Middle frontal gyrus (tissue), 1 donor: ENCODE measurements at regions not wholly inside any gene's neighbourhood (a gene's known extent, or its start where the extent isn't known, plus 50 kb on each side); places are given as distances from the start of the nearest gene placed in this dataset.
"Not testable (repeated sequence)": the region's sequence is repeated elsewhere in the genome, so short reads cannot be mapped to it uniquely, and the experiment has no call there.

Experiments
- DNase-seq: peaks from one replicate; pipeline ENCODE4 v3.0.0-alpha.2; 2015; ENCODE audit warnings: low spot score; ENCODE audit errors: extremely low spot score

DNA sequence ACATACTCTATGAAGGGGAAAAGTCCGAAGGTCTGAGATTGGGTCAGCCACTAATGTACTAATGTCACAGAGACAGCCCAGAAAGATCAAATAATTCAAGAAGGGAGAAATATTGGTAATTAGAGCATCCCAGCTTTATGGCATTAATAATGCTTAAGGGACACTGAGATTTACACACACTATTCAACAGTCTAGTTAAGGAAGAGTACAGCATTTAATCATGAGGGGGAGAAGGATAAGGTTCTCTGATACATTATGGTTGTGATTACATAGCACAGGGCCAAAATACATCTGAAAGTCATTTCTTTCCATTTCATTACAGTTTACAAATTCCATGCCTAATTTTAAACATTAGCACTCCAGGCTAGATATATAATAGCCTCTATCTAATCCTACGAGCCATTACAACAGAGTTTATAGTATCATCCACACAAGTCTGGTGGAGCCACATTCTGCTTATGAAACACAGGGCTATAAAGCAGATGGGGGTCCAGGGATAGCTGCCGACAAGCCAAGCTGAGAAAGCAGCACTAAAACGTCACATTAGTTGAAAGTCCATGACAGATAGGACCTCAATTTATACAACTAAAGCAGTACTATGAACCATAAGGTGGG, 108.0 kb upstream of the GRIA3 start:
- DNase-seq = no peak

DNA sequence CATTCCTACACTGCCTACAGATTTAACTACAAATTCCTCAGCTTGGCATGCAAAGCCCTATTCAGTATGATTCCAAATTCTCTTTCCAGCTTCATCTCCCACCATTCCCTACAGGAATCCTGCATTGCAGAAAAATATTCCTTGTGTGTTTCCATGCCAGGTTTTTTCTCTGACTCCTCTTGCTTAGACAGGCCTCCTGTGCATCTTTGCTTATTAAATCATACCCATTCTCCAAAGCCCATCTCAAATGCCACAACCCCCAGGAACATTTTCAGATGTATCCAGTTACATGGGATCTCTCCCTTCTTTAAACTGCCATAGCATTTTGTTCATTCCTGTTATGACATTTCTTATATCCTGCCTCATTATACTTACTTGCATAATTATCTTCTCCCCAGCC, 106.4 kb upstream of the GRIA3 start:
- no peak for DNase-seq

DNA sequence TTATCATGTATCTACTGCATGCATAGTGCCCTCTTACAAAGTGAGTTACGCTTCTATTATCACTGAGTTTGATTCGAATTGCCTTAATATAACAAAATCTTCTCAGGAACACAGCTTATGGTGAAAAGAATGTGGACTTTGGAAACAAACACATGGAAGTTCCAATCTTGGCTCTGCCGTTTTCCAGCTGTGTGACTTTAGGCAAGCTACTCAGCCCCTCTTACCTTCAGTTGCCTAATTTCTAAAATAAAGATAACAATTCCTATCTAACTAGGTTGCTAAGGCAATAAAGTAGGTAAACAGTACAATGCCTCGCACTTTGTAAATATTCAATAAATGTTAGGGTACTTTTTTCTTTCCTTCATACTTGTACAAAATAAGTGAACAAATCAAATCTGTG, 104.0 kb upstream of the GRIA3 start:
- DNase-seq = no peak

DNA sequence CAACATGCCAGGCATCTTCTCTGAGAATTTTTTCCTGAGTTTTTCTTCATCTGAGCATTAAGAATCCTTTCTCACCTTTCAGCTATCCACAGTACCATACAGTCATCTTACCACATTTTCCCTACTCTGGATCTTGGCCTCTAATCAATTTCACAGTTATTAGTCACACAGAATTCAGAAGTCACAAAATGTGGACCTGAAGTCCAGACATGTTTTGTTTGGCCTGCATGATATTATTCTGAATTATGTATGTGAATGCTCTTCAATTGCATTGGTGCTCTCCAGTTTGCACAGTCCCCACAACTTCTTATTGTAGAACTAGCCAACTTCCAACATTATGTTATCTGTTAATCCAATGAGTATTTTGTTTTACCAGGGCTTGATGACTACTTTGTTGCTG, 102.3 kb upstream of the GRIA3 start:
- no peak for DNase-seq

DNA sequence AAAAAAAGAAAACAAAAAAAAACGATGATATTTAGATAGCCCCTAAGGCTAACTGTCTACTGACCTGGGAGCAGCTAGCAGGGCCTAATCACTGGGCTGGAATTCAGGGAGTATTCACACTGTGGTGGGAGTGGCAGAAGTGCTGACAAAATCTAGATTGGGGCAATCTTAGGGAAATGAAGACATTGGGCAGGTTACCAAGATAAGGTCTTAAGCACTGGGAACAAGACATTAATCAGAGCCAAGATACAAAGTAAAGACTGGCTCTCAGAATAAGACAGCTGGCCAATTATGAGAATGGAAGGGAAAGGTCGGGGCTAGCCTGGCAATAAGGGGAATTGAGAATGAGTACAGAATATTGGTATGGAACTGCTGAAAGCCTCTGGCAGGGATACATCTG, 100.2 kb upstream of the GRIA3 start:
- DNase-seq = no peak

DNA sequence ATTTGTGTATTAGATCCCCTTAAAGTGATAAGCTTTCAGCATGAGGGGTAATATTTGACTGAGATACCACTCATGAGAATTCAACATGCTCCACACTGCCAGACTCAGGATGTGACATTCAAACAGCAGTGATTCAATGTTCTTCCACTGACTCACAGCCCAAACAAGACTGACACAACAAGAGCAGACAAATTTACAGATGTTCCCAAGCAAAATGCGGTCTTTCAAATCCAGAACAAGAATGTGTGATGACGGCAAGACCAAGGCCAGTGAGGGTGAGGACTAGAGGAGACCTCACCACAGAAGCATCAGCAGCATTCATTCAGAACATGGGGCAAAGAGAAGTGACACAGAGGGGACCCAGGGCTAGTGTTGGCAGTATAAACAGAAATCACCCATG, 99.3 kb upstream of the GRIA3 start:
- no peak for DNase-seq

DNA sequence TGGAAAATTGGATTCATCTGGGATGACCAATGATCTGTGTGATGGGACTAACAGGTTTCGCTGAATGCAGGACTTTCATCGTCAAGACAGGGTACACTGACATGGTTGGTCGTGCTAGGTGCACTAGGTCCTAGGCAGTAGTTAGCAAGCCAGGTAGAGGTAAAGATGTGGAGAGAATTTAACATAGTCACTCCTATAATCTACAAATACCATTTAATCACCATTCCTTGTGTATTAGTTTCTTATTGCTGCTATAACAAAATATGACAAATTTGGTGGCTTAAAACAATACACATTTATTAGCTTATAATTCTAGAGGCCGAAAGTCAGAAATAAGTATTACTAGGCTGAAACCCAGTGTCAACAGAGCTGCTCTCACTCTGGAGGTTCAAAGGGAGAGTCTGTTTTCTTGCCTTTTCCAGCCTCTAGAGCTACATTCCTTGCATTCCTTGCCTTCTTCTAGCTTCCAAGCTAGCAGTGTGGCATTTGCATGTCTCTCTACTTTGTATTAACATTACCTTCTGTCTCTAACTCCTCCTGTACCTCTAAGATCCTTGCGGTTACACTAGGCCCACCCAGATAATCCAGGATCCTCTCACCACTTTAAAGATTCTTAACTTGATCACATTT, 98.7 kb upstream of the GRIA3 start:
- no peak for DNase-seq

DNA sequence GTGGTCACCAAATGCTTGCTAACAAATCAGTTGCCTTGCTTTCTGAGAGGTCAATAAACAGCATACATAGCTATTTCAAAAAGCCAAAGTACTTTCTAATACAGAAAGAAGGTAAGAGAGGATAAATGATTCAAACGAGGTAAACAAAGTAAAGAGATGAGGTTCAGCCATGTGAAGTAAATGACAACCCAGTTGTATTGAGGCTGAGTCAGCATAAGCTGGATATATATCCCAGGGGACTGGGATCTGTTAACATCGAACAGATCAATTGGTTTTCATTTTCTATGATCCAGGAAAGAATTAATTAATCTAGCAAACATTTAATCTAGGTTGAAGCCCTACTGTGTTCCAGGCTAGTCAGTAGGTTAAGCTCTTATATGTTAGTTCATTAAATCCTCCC, 97.3 kb upstream of the GRIA3 start:
- DNase-seq = no peak

DNA sequence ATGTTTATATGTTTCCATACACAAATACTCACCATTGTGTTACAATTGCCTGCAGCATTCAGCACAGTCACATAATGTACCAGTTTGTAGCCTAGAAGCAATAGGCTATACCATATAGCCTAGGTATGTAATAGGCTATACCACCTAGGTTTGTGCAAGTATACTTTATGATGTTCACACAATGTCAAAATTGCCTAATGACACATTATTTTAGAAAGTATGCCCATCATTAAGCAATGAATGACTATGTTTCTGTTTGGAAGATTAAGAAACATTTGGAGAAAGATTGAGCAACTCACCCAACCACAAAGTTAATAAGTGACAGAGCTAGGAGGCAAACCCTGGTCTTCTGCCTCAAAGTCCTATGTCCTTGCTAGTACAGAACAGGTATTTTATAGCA, 96.8 kb upstream of the GRIA3 start:
- no peak for DNase-seq

DNA sequence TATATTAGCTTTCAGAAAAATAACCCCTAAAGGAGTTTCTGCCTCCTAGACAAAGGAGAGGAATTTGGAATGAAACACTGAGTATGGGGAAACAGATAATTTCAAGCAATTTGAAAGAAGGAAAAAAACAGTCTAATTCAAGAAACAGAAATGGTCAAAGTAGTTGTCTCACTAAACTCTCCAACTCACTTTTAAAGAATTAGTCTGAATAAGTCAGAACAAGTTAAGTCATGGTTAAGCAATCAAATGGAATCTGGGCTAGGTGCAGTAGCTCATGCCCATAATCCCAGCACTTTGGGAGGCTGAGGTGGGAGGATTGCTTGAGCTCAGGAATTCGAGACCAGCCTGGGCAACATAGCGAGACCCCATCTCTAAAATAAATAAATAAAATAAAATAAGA, 95.7 kb upstream of the GRIA3 start:
- DNase-seq = no peak

DNA sequence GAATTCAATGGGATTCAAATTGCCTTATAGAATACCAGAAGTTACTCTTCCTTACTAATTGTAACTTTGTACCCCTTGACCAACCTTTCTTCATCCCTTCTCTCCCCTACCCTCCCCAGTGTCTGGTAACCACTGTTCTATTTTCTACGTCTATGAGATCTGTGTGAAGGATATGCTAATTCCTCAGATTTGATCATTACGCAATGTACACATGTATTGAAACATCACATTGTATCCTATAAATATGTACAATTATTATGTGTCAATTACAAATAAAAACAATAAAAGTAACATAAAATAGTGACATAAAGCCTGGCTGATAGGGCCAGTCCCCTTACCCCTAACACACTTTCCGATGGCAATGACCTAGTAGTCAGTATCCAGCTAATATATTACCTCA, 95.1 kb upstream of the GRIA3 start:
- DNase-seq = no peak

DNA sequence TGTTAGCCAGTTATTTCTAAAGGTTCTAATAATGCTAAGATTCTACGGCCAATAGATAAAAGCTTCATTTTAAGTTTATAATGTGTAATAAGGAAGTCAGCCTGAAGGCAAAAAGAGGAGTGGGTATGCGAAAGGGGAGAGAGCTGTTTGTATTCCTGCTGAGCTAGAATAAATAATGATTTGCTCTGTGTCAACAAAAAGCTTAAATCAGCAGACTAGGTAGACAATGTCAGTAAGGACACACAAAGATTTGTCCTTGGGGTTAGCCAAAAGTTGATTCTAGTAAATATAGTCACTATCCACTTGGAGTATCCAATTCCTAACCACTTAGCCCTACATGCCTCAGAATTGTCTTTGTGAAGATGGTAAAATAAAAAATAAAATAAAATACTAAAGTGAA, 90.3 kb upstream of the GRIA3 start:
- DNase-seq = no peak

DNA sequence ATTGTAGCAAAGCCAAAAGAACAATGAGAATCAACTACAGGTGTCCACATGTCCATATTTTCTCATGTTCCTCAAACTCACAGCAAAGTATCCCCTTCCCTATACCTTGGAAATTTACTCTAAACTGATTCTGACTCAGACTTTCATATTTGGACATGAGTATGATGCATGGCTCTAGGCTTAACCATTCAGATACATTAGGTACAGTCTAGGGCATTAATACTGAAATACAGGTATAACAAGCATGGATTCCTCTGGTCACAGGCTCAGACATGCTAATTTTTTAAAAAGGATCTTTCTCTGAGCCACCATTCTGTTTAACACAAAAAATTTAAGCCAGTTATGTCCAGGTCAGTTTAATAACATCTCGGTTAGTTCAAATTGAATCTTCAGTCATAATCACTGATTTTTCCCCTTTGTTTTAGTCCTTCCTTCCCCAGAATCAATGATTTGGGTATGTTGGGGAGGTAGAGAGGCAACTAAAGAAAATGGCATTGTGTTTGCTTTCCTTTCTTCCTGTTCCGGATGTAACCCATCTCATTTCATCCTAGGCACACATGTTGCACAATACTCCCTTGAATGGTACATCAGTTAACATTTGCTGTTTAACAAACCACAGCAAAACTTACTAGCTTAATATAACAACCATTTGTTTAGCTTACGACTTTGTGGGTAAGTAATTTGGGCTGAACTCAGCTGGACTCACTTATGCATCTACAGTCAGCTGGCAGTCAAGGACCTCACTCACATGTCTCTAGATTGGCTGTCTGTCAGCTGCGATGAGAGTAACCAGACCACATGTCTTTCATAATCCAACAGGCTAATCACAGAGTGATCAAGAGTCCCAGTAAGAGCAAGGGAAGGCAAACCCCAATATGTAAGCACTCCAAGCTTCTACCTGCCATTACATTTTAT, 75.3 kb upstream of the GRIA3 start:
- DNase-seq = no peak

DNA sequence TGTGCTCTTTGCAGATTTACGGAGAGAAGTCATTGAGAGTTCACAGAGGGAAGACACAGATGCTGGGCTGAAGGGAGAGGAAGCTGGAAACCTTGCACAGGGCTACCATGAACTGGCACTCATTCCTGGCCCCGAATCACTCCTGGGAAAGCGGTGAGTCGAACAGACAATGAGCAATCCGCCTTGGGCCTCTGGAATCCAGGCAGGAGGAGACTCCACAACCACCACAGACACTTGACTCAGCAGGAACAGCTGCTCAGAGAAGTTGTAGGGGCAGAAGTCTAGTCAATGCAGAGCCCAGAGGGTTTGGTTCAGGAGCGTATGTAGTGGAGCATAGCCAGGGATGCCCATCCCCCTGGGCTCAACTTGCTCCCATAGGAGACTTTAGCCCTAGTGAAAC, 62.8 kb upstream of the GRIA3 start:
- no peak for DNase-seq

DNA sequence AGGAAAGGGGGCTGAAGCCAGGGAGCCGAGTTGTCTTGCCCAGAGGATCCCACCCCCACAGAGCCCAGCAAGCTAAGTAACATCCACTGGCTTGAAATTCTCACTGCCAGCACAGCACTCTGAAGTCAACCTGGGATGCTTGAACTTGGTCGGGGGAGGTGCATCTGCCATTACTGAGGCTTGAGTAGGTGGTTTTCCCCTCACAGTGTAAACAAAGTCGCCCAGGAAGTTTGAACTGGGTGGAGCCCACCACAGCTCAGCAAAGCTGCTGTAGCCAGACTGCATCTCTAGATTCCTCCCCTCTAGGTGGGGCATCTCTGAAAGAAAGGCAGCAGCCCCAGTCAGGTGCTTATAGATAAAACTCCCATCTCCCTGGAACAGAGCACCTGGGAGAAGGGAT, 54.3 kb upstream of the GRIA3 start:
- not testable (repeated sequence) for DNase-seq
